ENCODE measurements at regions not wholly inside any gene's neighbourhood (a gene's known extent, or its start where the extent isn't known, plus 50 kb on each side); places are given as distances from the start of the nearest gene placed in this dataset.
A peak's percentile ranks its signal among the peaks of the same experiment; 100 is the strongest.

DNA sequence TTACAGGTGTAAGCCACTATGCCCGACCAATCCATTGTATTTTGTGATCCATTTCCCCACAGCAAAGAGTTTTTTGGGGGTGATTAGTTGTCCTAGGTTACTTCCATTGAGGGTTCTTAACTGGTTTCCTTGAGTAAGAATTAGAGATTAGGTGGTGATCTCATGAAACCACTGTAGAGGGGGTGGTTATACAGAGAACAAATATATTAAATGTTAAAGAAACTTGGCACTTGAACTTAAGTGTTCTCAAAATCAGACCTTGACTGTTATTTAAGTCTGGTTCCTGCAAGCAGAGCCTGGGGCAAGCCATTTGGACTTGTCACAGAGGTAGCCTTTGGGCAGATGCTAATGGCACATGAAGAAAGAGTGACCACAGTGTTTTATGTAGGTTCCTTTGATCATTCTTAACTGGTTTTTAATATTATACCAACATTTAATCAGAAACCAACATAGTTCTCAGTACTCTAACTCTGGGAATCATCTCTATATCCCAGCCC, 288.5 kb downstream of the SOX4 start:
- H3K4me3 ChIP-seq, result no peak overlapping the region
- H3K9me3 ChIP-seq, result no peaks in the 10 kb centered on the region
- no peaks in the 10 kb centered on the region for H3K36me3 ChIP-seq
- no peak for DNase-seq (ENCODE audit: extremely low spot score in 2 of 2)
- H3K27ac ChIP-seq, result no peak overlapping the region
- intact Hi-C loops (cut with DNase I), result no loop called here
- H3K27me3 ChIP-seq, result no peaks in the 10 kb centered on the region
- TF ChIP-seq POLR2AphosphoS5 (IDR thresholded peaks at IDR 0.05; ENCODE audit: insufficient read depth in 1 of 2, low read depth in 1 of 2) (no peak), POLR2A (IDR thresholded peaks at IDR 0.05) (no peak)
- TF ChIP-seq, protein P1, sequence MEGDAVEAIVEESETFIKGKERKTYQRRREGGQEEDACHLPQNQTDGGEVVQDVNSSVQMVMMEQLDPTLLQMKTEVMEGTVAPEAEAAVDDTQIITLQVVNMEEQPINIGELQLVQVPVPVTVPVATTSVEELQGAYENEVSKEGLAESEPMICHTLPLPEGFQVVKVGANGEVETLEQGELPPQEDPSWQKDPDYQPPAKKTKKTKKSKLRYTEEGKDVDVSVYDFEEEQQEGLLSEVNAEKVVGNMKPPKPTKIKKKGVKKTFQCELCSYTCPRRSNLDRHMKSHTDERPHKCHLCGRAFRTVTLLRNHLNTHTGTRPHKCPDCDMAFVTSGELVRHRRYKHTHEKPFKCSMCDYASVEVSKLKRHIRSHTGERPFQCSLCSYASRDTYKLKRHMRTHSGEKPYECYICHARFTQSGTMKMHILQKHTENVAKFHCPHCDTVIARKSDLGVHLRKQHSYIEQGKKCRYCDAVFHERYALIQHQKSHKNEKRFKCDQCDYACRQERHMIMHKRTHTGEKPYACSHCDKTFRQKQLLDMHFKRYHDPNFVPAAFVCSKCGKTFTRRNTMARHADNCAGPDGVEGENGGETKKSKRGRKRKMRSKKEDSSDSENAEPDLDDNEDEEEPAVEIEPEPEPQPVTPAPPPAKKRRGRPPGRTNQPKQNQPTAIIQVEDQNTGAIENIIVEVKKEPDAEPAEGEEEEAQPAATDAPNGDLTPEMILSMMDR (IDR thresholded peaks at IDR 0.05), result no peak
- peaks cover 14% of the 10 kb centered on the region for H3K4me1 ChIP-seq

DNA sequence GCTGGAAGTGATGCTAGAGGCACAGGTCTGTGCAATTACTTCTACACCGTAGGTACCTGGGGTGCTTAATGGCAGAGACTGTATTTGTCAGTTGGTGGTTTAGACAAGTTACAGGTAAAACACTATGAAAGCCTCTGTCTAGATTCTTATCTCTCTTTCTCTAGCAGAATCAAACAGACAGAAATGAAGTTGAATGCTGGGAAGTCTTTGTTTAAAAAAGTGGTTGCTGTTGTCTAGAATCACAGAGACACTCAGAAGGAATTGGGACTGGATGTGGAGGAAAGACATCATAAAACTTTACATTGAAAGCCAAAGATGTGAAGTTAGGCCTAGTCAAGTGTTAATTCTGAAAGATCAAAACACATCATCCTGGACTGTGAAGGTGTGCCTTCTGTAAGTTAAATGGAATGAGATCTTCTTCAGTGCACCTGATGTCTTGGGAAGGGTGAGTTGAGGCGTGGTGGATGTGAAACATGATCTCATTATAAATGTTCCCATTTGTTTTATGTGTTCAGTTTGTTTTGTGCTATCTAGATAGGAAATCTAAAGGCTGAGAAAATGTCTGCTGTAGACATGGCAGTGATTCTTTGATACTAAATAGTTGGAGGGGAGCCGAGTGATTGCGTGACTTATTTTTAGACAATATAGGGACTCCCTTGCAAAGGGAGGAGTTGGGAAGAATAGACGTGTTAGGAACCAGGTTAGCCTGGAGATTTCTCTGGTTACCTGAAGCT, 290.2 kb downstream of the SOX4 start:
- H3K27ac ChIP-seq, result no peak overlapping the region
- H3K4me1 ChIP-seq, result peaks cover 22% of the 10 kb centered on the region
- H3K27me3 ChIP-seq, result no peaks in the 10 kb centered on the region
- H3K9me3 ChIP-seq, result no peaks in the 10 kb centered on the region
- no peaks in the 10 kb centered on the region for H3K36me3 ChIP-seq
- intact Hi-C loops (cut with DNase I), result no loop called here
- TF ChIP-seq POLR2A (IDR thresholded peaks at IDR 0.05) (no peak), POLR2AphosphoS5 (IDR thresholded peaks at IDR 0.05; ENCODE audit: insufficient read depth in 1 of 2, low read depth in 1 of 2) (no peak)
- TF ChIP-seq, protein P1 (IDR thresholded peaks at IDR 0.05), result no peak
- DNase-seq (ENCODE audit: extremely low spot score in 2 of 2), result no peak
- H3K4me3 ChIP-seq, result no peak overlapping the region

DNA sequence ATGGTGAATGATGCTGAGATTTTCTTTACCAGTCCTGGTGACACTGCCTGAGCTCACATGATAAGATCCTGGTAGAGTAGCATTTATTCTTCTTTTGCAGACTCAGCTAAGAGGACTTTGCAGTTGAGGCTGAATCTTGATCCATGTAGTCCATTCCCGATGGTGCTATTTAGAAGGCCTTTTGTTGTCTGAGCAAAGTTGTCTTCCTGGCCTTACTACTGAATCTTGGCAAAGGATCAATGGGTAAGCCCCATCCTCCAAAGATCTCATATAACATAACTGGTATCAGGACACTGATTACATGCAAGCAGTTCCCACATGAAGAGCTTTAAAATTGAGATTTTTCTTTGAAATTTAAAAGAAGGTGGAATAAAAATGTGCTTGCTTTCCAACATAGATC, 291.6 kb downstream of the SOX4 start:
- no peak for DNase-seq (ENCODE audit: extremely low spot score in 2 of 2)
- Histone ChIP-seq H3K4me1 (peaks cover 22% of the 10 kb centered on the region), H3K27me3 (no peaks in the 10 kb centered on the region), H3K4me3 (no peak overlapping the region), H3K36me3 (no peaks in the 10 kb centered on the region), H3K9me3 (no peaks in the 10 kb centered on the region), H3K27ac (peak overlapping the region; percentile 44)
- TF ChIP-seq POLR2A (IDR thresholded peaks at IDR 0.05) (no peak), POLR2AphosphoS5 (IDR thresholded peaks at IDR 0.05; ENCODE audit: insufficient read depth in 1 of 2, low read depth in 1 of 2) (no peak)
- TF ChIP-seq, protein P1 (IDR thresholded peaks at IDR 0.05), result no peak
- intact Hi-C loops (cut with DNase I), result no loop called here

DNA sequence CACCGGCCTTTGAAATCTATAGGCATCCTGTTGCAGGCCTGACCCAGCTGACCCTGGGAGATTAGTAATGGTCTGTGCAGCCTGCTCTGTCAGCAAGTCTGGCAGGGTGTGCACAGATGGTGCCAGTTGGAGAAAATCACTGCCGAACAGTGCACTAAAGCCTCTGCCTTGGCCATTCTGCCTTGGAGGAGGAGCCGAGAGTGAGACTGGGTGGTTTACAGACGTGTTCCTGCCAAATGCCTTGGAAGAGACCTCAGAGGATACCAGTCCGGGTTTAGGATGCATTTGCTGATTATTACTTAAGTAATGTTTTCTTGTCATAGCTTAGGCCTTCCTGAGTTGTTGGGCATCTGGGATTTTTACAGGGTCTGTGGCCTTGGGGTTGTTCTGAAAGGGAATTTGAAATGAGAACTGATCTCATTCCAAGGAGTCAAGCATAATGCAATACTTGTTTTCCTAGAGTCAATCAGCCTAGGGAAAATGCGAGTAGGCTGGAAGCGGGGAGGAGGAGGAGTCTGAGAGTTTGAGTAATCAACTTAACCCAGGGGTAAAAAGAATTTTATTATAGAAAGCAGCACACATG, 292.1 kb downstream of the SOX4 start:
- intact Hi-C loops (cut with DNase I), result no loop called here
- no peak for DNase-seq (ENCODE audit: extremely low spot score in 2 of 2)
- Histone ChIP-seq H3K4me3 (no peak overlapping the region), H3K27me3 (no peaks in the 10 kb centered on the region), H3K27ac (peak overlapping the region; percentile 65), H3K36me3 (no peaks in the 10 kb centered on the region), H3K4me1 (peaks cover 22% of the 10 kb centered on the region), H3K9me3 (no peaks in the 10 kb centered on the region)
- TF ChIP-seq POLR2A (IDR thresholded peaks at IDR 0.05) (no peak), POLR2AphosphoS5 (IDR thresholded peaks at IDR 0.05; ENCODE audit: insufficient read depth in 1 of 2, low read depth in 1 of 2) (peak in 1 of 2 donors; percentile 27)

DNA sequence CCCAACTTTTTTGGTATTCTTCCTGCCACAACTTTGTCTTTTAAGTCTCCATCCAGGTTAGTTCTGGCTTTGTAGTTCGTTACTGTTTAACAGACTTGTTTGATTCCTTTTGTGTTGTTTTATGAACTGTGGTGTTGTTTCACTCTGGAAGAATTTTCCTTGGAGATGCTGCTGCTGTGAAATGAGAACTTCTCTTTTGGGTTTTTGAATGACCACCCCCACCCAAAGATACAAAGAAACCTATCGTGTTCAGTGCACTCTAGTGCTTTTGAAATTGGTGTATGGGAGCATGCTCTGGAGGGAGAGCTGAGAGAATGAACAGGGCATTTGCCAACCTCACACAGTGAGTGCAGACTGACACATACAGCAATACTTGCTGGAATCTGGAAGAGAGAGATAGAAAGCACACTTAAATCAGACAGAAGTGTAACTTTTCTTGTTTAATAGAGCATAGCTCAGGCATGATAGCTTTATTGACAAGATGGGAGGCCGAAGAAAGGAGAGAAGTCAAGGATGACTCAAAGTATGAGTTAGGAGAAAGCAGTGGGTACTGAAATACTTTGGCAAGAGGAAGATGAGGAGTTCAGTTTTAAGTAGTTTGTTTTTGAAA, 293.1 kb downstream of the SOX4 start:
- H3K4me3 ChIP-seq, result no peak overlapping the region
- H3K9me3 ChIP-seq, result no peaks in the 10 kb centered on the region
- H3K27me3 ChIP-seq, result no peaks in the 10 kb centered on the region
- peaks cover 22% of the 10 kb centered on the region for H3K4me1 ChIP-seq
- H3K27ac ChIP-seq, result peak overlapping the region; percentile 65
- intact Hi-C loops (cut with DNase I), result no loop called here
- no peak for DNase-seq (ENCODE audit: extremely low spot score in 2 of 2)
- TF ChIP-seq POLR2A (IDR thresholded peaks at IDR 0.05) (no peak), POLR2AphosphoS5 (IDR thresholded peaks at IDR 0.05; ENCODE audit: insufficient read depth in 1 of 2, low read depth in 1 of 2) (no peak)
- TF ChIP-seq, protein P1 (IDR thresholded peaks at IDR 0.05), result no peak
- no peaks in the 10 kb centered on the region for H3K36me3 ChIP-seq
